ENCODE measurements at regions not wholly inside any gene's neighbourhood (a gene's known extent, or its start where the extent isn't known, plus 50 kb on each side); places are given as distances from the start of the nearest gene placed in this dataset.

DNA sequence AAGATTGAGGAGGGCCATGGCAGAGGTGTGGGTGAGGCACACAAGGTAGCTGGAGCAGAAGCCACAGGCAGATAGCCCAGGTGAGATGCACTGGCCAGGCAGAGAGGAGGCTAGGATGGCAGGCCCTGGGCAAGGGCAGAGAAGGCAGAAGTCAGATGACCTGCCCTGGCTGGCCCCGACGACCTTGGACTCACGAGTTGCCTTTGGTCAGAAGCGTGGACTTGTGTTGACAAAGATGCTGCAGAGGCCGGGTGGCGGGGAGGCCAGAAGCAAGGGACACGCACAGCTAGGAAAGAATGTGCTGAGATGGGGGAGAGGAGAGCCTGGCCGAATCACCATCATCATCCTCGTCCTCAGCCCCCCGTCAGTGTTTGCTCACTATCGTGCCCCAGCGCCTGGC lies 123.7 kb downstream of the RBFOX3 start:
- TF ChIP-seq, protein P1, sequence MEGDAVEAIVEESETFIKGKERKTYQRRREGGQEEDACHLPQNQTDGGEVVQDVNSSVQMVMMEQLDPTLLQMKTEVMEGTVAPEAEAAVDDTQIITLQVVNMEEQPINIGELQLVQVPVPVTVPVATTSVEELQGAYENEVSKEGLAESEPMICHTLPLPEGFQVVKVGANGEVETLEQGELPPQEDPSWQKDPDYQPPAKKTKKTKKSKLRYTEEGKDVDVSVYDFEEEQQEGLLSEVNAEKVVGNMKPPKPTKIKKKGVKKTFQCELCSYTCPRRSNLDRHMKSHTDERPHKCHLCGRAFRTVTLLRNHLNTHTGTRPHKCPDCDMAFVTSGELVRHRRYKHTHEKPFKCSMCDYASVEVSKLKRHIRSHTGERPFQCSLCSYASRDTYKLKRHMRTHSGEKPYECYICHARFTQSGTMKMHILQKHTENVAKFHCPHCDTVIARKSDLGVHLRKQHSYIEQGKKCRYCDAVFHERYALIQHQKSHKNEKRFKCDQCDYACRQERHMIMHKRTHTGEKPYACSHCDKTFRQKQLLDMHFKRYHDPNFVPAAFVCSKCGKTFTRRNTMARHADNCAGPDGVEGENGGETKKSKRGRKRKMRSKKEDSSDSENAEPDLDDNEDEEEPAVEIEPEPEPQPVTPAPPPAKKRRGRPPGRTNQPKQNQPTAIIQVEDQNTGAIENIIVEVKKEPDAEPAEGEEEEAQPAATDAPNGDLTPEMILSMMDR (optimal IDR thresholded peaks at IDR 0.05 in 1 of 3, IDR thresholded peaks at IDR 0.05 in 1 of 3, conservative IDR thresholded peaks at IDR 0.05 in 1 of 3; ENCODE audit: extremely low read depth in 1 of 3, insufficient read depth in 2 of 3, low read length in 3 of 3): no peak
- TF ChIP-seq EZH2 (IDR thresholded peaks at IDR 0.05; ENCODE audit: low read length): no peak

Data from keratinocyte (primary cell).